Left lung (tissue), 4 donors: ENCODE measurements at regions not wholly inside any gene's neighbourhood (a gene's known extent, or its start where the extent isn't known, plus 50 kb on each side); places are given as distances from the start of the nearest gene placed in this dataset.
"Not testable (repeated sequence)": the region's sequence is repeated elsewhere in the genome, so short reads cannot be mapped to it uniquely, and the experiment has no call there.

Experiments used
- ATAC-seq: fragments of 200-7000 bp; cut with Tn5 transposase; one replicate; pipeline ENCODE4 v1.9.1; 2020; ENCODE audit warnings: moderate library complexity
- DNase-seq, 4 donors: peaks; one replicate each; pipeline ENCODE4 v3.0.0-alpha.2; 2013 to 2020
- H3K27ac ChIP-seq, 2 donors: fragments of 200-600 bp; sonication (generic) in 1 of 2; one replicate each; pipeline versions ENCODE4 v1.5.0 to v1.8.0; 2020 to 2021
- H3K27me3 ChIP-seq, 2 donors: fragments of 200-600 bp; sonication (generic) in 1 of 2; one replicate each; pipeline versions ENCODE4 v1.5.0 to v1.8.0; 2020 to 2021
- H3K36me3 ChIP-seq, 2 donors: fragments of 200-600 bp; sonication (generic) in 1 of 2; one replicate each; pipeline versions ENCODE4 v1.5.0 to v1.8.0; 2020 to 2021
- H3K4me1 ChIP-seq, 2 donors: fragments of 200-600 bp; one replicate each; pipeline ENCODE4 v1.8.0; 2021
- H3K4me3 ChIP-seq, 2 donors: fragments of 200-600 bp; sonication (generic) in 1 of 2; one replicate each; pipeline versions ENCODE4 v1.5.0 to v1.8.0; 2020 to 2021; ENCODE audit warnings: mild to moderate bottlenecking in 1 of 2
- H3K9me3 ChIP-seq, 2 donors: fragments of 200-600 bp; sonication (generic) in 1 of 2; one replicate each; pipeline versions ENCODE4 v1.5.0 to v1.8.0; 2020 to 2021
- intact Hi-C, 2 donors: fragments of 100-400 bp; cut with DNase I; formaldehyde crosslinking; loops; one replicate each; pipeline versions ENCODE4 v1.11.2 to v1.14.2; 2022
- TF ChIP-seq, protein P1 (sequence below), 2 donors: fragments of 200-600 bp; sonication (generic) in 1 of 2; IDR thresholded peaks; one replicate each; pipeline versions ENCODE4 v1.5.0 to v1.8.0; 2021; ENCODE audit warnings: antibody characterized with exemption in 2 of 2
- donor health status: DM: no; HTN: yes; CAD: no.
- donor health status: DM: no; HTN: no; CAD: no.

DNA sequence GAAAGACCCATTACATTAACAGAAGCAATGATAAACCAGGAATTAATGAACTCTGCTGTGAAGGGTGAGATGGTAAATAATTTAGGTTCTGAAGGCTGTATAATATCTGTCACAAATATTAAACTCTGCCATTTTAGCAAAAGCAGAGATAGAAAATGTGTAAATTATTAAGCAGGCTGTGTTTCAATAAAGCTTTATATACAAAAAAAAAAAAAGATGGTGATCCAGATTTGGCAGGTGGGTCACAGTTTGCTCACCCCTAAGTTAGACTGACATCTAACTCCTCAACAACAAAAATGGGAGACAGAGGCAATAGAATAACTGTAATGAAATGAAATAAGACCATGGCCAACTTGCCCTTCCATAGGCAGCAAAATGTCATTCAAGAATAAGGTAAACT lies 157.3 kb upstream of the FANCL start:
- Histone ChIP-seq H3K4me3 (no peak overlapping the region), H3K9me3 (no peaks in the 10 kb centered on the region), H3K4me1 (no peaks in the 10 kb centered on the region), H3K27me3 (no peaks in the 10 kb centered on the region), H3K27ac (no peak overlapping the region), H3K36me3 (no peaks in the 10 kb centered on the region)
- TF ChIP-seq, protein P1, sequence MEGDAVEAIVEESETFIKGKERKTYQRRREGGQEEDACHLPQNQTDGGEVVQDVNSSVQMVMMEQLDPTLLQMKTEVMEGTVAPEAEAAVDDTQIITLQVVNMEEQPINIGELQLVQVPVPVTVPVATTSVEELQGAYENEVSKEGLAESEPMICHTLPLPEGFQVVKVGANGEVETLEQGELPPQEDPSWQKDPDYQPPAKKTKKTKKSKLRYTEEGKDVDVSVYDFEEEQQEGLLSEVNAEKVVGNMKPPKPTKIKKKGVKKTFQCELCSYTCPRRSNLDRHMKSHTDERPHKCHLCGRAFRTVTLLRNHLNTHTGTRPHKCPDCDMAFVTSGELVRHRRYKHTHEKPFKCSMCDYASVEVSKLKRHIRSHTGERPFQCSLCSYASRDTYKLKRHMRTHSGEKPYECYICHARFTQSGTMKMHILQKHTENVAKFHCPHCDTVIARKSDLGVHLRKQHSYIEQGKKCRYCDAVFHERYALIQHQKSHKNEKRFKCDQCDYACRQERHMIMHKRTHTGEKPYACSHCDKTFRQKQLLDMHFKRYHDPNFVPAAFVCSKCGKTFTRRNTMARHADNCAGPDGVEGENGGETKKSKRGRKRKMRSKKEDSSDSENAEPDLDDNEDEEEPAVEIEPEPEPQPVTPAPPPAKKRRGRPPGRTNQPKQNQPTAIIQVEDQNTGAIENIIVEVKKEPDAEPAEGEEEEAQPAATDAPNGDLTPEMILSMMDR (IDR thresholded peaks at IDR 0.05): no peak
- intact Hi-C loops: no loop called here
- ATAC-seq: no peak
- DNase-seq: no peak

DNA sequence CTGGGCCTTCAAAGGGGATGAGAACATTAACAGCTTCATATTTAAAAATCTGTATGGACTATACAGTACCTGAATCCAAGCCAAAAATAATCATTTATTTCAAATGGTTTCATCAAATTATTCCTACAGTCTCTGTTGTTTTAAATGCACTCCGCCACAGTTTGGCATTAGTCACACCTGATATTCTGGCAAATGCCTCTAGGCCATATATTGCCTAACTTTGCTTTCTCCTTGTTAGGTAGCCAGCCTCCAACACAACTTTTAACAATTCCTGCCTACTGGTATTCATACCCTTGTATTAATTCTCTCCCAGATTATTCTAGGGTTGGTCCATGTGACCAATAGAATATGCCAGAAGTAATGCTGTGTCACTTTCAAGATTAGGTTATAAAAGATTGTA lies 146.6 kb upstream of the FANCL start:
- ATAC-seq: no peak
- TF ChIP-seq, protein P1 (IDR thresholded peaks at IDR 0.05): no peak

DNA sequence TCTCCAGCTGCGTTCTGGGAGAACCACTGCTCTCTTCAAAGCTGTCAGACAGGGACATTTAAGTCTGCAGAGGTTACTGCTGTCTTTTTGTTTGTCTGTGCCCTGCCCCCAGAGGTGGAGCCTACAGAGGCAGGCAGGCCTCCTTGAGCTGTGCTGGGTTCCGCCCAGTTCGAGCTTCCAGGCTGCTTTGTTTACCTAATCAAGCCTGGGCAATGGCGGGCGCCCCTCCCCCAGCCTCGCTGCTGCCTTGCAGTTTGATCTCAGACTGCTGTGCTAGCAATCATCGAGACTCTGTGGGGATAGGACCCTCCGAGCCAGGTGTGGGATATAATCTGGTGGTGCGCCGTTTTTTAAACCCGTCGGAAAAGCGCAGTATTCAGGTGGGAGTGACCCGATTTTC lies 145.8 kb upstream of the FANCL start:
- H3K4me1 ChIP-seq, intact Hi-C loops, H3K36me3 ChIP-seq, H3K27ac ChIP-seq, H3K27me3 ChIP-seq, DNase-seq, H3K9me3 ChIP-seq, ATAC-seq, H3K4me3 ChIP-seq: not testable (repeated sequence)

More for the DNA sequence above, 146.6 kb upstream of the FANCL start:
- DNase-seq: no peak
- H3K27me3 ChIP-seq: no peaks in the 10 kb centered on the region
- no peak overlapping the region for H3K4me3 ChIP-seq
- no peak overlapping the region for H3K27ac ChIP-seq
- H3K4me1 ChIP-seq: no peaks in the 10 kb centered on the region
- no peaks in the 10 kb centered on the region for H3K9me3 ChIP-seq
- intact Hi-C loops: no loop called here
- H3K36me3 ChIP-seq: no peaks in the 10 kb centered on the region

DNA sequence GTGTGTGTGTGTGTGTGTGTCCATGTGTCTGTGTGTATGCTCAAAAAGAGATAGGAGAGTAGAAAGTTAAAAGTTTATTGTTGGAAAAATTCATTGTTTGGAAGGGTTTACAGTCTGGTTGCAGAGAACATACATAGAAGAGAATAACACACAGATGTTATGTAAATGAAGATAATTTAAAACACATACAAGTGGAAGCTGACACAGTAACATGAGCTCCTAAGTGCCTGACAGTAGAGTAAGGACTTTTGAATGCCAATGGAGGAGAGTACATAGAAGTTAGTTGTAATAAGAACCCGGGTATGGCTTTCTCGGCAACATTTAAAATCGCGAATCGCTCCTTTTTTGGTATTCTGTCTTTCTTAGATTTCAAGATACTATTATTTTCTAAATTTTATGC lies 137.0 kb upstream of the FANCL start:
- intact Hi-C loops: no loop called here
- ATAC-seq: no peak

DNA sequence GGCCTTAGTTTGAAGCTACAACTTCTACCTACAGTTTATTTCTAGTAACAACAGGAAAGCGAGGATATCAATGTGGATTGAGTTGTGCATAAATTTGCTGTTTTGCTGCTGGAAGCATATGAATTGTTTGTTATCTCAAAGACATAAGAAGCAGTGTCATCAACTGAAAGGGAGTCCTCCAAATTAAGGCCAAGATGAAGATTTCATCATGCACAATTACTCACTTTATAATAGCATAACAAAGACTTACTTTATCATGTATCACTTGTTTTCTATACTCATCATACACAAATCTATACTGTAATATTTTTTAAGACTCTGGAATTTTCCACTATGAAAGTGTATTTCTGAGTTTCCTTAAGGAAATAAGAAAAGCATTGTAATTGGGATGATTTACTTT lies 136.1 kb upstream of the FANCL start:
- Histone ChIP-seq H3K36me3 (no peaks in the 10 kb centered on the region), H3K27ac (no peak overlapping the region), H3K4me3 (no peak overlapping the region), H3K9me3 (no peaks in the 10 kb centered on the region), H3K27me3 (no peaks in the 10 kb centered on the region), H3K4me1 (no peaks in the 10 kb centered on the region)
- ATAC-seq (no peak), DNase-seq (no peak)
- intact Hi-C loops: no loop called here
- TF ChIP-seq, protein P1 (IDR thresholded peaks at IDR 0.05): no peak

More for the DNA sequence above, 137.0 kb upstream of the FANCL start:
- TF ChIP-seq, protein P1 (IDR thresholded peaks at IDR 0.05): no peak
- no peaks in the 10 kb centered on the region for H3K9me3 ChIP-seq
- no peak overlapping the region for H3K4me3 ChIP-seq
- H3K27ac ChIP-seq: no peak overlapping the region
- H3K4me1 ChIP-seq: no peaks in the 10 kb centered on the region
- no peaks in the 10 kb centered on the region for H3K36me3 ChIP-seq
- no peaks in the 10 kb centered on the region for H3K27me3 ChIP-seq
- DNase-seq: no peak

DNA sequence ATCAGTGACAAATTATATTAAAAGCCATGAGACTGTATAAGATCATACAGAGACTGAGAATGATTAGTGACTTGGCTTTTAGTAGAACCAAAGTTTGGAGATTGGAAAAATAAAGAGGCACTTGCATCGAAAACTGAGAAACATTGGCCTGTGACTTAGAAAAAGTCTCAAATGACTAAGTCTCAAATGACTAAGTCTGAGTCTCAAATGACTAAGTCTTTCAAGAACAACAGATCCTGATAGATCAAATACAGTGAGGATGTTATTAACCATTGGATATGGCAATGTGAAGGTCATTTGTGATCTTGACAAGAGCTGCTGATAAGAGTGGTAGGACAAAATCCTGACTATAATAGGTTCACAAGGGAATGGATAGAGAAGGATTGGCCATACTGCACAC lies 135.5 kb upstream of the FANCL start:
- no peak overlapping the region for H3K4me3 ChIP-seq
- TF ChIP-seq, protein P1 (IDR thresholded peaks at IDR 0.05): no peak
- no peaks in the 10 kb centered on the region for H3K36me3 ChIP-seq
- H3K27me3 ChIP-seq: no peaks in the 10 kb centered on the region
- DNase-seq (no peak), ATAC-seq (no peak)
- no peak overlapping the region for H3K27ac ChIP-seq
- H3K4me1 ChIP-seq: no peaks in the 10 kb centered on the region
- intact Hi-C loops: no loop called here
- H3K9me3 ChIP-seq: no peaks in the 10 kb centered on the region
